A549 (cell line): ENCODE measurements at regions not wholly inside any gene's neighbourhood (a gene's known extent, or its start where the extent isn't known, plus 50 kb on each side); places are given as distances from the start of the nearest gene placed in this dataset.

Experiments
- CEBPB ChIP-seq, 2 experiments: fragments of >200 bp in 1 of 2; sonication (Bioruptor Twin) in 1 of 2; formaldehyde crosslinking in 1 of 2; IDR thresholded peaks; 2 replicates each; pipeline ENCODE4 v1.6.1; 2012 to 2016
- EP300 ChIP-seq, 2 experiments: fragments of >200 bp; sonication (Bioruptor Twin); formaldehyde crosslinking; IDR thresholded peaks; 2 replicates in 1 of 2; 3 replicates in 1 of 2; pipeline ENCODE4 v1.6.1; 2016 to 2017
- FOSL2 ChIP-seq, 2 experiments: fragments of 450-650 bp in 1 of 2; fragments of >200 bp in 1 of 2; sonication (Bioruptor Twin) in 1 of 2; formaldehyde crosslinking; IDR thresholded peaks; 2 replicates each; pipeline versions ENCODE4 v1.5.0 to v1.6.1; 2016 to 2020; ENCODE audit warnings: mild to moderate bottlenecking in 1 of 2, moderate library complexity in 1 of 2
- MAZ ChIP-seq: fragments of 150-350 bp; IDR thresholded peaks from 2 replicates; pipeline ENCODE4 v1.6.1; 2014; ENCODE audit warnings: antibody characterized with exemption, low read depth, low read length, borderline replicate concordance
- POLR2A ChIP-seq: IDR thresholded peaks from 2 replicates; pipeline ENCODE4 v1.6.1; 2012; ENCODE audit warnings: mild to moderate bottlenecking, low read length
- RCOR1 ChIP-seq: fragments of 150-350 bp; IDR thresholded peaks from 2 replicates; pipeline ENCODE4 v1.6.1; 2014; ENCODE audit warnings: antibody characterized with exemption, low read length, low read depth
- SREBF2 ChIP-seq: fragments of 450-650 bp; IDR thresholded peaks from 2 replicates; pipeline ENCODE4 v1.6.1; 2014; ENCODE audit warnings: mild to moderate bottlenecking, moderate library complexity
- TF ChIP-seq, protein P1 (sequence below): fragments of >200 bp; sonication (Bioruptor Twin); formaldehyde crosslinking; IDR thresholded peaks from 3 replicates; pipeline ENCODE4 v1.5.1; 2016
- TF ChIP-seq, protein P2 (sequence below): fragments of 200-600 bp; sonication (generic); IDR thresholded peaks from 2 replicates; pipeline ENCODE4 v1.6.1; 2016; ENCODE audit warnings: antibody characterized with exemption, mild to moderate bottlenecking, moderate library complexity
- TF ChIP-seq, protein P3 (sequence below): IDR thresholded peaks from 2 replicates; pipeline ENCODE4 v1.6.1; 2012
- TF ChIP-seq, protein P4 (sequence below): fragments of >200 bp; sonication (Bioruptor Twin); formaldehyde crosslinking; IDR thresholded peaks from 3 replicates; pipeline ENCODE4 v1.6.1; 2016

DNA sequence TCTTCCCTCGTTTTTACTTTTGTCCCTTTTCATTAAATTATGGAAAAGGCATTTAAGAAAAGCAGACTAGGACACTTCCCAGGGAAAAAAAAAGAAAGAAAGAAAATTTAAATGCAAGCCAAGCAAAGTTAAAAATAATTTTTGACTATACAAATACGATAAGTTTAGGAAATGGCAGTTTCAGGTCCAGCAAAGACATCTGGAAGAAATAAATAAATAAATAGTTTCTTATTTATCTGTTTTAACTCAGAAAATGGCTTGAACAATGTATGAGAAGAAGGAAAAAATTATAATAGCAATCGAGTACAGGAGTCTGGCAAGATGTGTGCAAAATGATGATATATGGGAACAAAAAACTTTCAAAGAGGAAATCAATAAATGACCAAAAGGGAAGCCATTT is 114.6 kb upstream of the NCKAP5 start:
- no peak for TF ChIP-seq FOSL2 (IDR thresholded peaks at IDR 0.05)
- TF ChIP-seq FOSL2 (CRISPR knock-in tag; IDR thresholded peaks at IDR 0.05), result no peak
- TF ChIP-seq, protein P1, sequence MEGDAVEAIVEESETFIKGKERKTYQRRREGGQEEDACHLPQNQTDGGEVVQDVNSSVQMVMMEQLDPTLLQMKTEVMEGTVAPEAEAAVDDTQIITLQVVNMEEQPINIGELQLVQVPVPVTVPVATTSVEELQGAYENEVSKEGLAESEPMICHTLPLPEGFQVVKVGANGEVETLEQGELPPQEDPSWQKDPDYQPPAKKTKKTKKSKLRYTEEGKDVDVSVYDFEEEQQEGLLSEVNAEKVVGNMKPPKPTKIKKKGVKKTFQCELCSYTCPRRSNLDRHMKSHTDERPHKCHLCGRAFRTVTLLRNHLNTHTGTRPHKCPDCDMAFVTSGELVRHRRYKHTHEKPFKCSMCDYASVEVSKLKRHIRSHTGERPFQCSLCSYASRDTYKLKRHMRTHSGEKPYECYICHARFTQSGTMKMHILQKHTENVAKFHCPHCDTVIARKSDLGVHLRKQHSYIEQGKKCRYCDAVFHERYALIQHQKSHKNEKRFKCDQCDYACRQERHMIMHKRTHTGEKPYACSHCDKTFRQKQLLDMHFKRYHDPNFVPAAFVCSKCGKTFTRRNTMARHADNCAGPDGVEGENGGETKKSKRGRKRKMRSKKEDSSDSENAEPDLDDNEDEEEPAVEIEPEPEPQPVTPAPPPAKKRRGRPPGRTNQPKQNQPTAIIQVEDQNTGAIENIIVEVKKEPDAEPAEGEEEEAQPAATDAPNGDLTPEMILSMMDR, result no peak
- TF ChIP-seq CEBPB (IDR thresholded peaks at IDR 0.05), result no peak
- TF ChIP-seq SREBF2, result no peak
- TF ChIP-seq, protein P2, sequence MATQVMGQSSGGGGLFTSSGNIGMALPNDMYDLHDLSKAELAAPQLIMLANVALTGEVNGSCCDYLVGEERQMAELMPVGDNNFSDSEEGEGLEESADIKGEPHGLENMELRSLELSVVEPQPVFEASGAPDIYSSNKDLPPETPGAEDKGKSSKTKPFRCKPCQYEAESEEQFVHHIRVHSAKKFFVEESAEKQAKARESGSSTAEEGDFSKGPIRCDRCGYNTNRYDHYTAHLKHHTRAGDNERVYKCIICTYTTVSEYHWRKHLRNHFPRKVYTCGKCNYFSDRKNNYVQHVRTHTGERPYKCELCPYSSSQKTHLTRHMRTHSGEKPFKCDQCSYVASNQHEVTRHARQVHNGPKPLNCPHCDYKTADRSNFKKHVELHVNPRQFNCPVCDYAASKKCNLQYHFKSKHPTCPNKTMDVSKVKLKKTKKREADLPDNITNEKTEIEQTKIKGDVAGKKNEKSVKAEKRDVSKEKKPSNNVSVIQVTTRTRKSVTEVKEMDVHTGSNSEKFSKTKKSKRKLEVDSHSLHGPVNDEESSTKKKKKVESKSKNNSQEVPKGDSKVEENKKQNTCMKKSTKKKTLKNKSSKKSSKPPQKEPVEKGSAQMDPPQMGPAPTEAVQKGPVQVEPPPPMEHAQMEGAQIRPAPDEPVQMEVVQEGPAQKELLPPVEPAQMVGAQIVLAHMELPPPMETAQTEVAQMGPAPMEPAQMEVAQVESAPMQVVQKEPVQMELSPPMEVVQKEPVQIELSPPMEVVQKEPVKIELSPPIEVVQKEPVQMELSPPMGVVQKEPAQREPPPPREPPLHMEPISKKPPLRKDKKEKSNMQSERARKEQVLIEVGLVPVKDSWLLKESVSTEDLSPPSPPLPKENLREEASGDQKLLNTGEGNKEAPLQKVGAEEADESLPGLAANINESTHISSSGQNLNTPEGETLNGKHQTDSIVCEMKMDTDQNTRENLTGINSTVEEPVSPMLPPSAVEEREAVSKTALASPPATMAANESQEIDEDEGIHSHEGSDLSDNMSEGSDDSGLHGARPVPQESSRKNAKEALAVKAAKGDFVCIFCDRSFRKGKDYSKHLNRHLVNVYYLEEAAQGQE, result no peak
- TF ChIP-seq, protein P3, sequence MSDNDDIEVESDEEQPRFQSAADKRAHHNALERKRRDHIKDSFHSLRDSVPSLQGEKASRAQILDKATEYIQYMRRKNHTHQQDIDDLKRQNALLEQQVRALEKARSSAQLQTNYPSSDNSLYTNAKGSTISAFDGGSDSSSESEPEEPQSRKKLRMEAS, result no peak
- TF ChIP-seq RCOR1, result no peak
- TF ChIP-seq EP300 (IDR thresholded peaks at IDR 0.05), result no peak
- TF ChIP-seq POLR2A, result no peak
- TF ChIP-seq, protein P4, sequence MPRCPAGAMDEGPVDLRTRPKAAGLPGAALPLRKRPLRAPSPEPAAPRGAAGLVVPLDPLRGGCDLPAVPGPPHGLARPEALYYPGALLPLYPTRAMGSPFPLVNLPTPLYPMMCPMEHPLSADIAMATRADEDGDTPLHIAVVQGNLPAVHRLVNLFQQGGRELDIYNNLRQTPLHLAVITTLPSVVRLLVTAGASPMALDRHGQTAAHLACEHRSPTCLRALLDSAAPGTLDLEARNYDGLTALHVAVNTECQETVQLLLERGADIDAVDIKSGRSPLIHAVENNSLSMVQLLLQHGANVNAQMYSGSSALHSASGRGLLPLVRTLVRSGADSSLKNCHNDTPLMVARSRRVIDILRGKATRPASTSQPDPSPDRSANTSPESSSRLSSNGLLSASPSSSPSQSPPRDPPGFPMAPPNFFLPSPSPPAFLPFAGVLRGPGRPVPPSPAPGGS, result no peak
- no peak for TF ChIP-seq MAZ
